Stimulated activated naive B cell treated with anti-CD40 and anti-IgM and Interleukin-4, amounts not matched to agents 10 μg/mL and 1 μg/mL and 100 μg/mL, for 72 hours (primary cell): ENCODE measurements at regions not wholly inside any gene's neighbourhood (a gene's known extent, or its start where the extent isn't known, plus 50 kb on each side); places are given as distances from the start of the nearest gene placed in this dataset.

Source experiments
- ATAC-seq, 2 donors: fragments of 150-1000 bp; cut with Tn5 transposase; replicated peaks; 2 replicates each; pipeline ENCODE4 v1.10.0; 2021; ENCODE audit warnings: moderate library complexity in 1 of 2
- DNase-seq: peaks from one replicate; pipeline ENCODE4 v3.0.0; 2021
- H3K27ac Mint-ChIP-seq: one replicate; pipeline ENCODE4 v1.8.0; 2022; ENCODE audit warnings: mild to moderate bottlenecking, mixed read lengths
- H3K27me3 Mint-ChIP-seq, 2 donors: one replicate each; pipeline ENCODE4 v1.8.0; 2022; ENCODE audit warnings: mixed read lengths in 2 of 2
- H3K36me3 Mint-ChIP-seq, 2 donors: one replicate each; pipeline ENCODE4 v1.8.0; 2022; ENCODE audit warnings: mixed read lengths in 2 of 2, mild to moderate bottlenecking in 1 of 2
- H3K4me1 Mint-ChIP-seq, 2 donors: one replicate each; pipeline ENCODE4 v1.8.0; 2022; ENCODE audit warnings: mixed read lengths in 2 of 2, mild to moderate bottlenecking in 1 of 2
- H3K4me3 Mint-ChIP-seq, 2 donors: one replicate each; pipeline ENCODE4 v1.8.0; 2022; ENCODE audit warnings: mild to moderate bottlenecking in 2 of 2, mixed read lengths in 2 of 2, moderate library complexity in 1 of 2
- H3K9me3 Mint-ChIP-seq, 2 donors: one replicate each; pipeline ENCODE4 v1.8.0; 2022; ENCODE audit warnings: mixed read lengths in 2 of 2, mild to moderate bottlenecking in 1 of 2

DNA sequence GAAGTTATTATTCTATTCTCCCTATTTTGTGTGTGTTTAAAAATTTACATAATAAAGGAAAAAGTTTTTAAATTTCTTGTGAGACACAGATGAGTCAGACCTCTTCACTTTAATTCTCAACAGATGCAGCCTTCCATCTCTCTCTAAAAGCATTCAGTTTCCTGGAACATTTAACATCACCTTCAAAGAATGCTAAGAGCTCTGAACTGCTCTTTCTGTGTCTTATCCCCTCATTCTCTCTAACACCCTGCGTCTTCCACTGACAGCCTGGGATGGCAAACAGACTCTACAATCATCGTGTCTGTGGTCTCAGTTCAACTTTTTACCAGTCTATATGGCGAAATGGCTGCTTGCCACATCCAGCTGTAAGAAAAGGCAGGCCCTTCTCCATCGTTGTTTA lies 173.0 kb downstream of the HINT1 start:
- Mint-ChIP-seq H3K36me3 (no peaks in the 10 kb centered on the region), H3K4me3 (no peak overlapping the region), H3K27ac (no peak overlapping the region), H3K9me3 (no peaks in the 10 kb centered on the region), H3K4me1 (no peaks in the 10 kb centered on the region), H3K27me3 (peaks cover 4% of the 10 kb centered on the region in 2 donors)
- DNase-seq (no peak), ATAC-seq (no peak)

DNA sequence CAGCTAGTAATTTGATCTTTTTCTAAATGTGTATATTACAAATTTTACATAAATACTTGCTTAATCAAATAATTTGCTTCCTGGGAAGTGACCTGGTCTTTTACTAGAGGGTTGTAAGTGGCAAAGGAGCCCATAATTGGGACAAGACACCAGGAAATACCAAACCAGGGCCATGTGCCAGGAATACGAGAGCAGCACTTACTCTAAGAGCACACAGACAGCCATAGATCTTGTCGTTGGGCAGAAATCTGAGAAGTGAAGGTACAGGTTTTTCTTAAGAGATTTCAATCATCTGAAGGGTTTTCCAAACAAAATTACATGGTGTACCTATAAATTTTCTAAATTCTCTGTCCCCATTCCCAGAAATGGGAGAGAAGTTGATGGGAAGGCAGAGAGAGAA lies 179.3 kb downstream of the HINT1 start:
- H3K27me3 Mint-ChIP-seq, result peaks cover 0 to 3% of the 10 kb centered on the region in 2 donors
- DNase-seq (no peak), ATAC-seq (no peak)
- no peak overlapping the region for H3K27ac Mint-ChIP-seq
- H3K36me3 Mint-ChIP-seq, result no peaks in the 10 kb centered on the region
- H3K4me1 Mint-ChIP-seq, result no peaks in the 10 kb centered on the region
- no peaks in the 10 kb centered on the region for H3K9me3 Mint-ChIP-seq
- no peak overlapping the region for H3K4me3 Mint-ChIP-seq

DNA sequence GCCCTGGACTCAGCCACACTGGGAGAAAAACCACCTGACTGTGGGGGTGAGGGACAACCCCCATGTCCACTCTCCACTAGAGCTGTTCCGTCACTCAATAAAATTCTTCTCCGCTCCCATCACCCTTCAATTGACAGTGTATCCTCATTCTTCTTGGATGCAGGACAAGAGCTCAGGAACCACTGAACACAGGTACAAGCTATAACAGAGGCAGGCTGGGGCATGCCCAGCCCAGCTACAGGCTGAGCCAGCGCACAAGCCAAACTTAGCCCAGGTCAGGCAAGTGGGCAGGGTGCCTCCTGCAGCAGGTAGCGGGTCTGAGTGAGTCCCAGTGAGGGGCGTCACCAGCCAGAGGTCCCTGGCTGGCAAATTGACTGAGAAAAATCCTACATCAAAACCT lies 183.4 kb downstream of the HINT1 start:
- ATAC-seq, result no peak
- H3K27me3 Mint-ChIP-seq, result peaks cover 9 to 10% of the 10 kb centered on the region in 2 donors
- H3K9me3 Mint-ChIP-seq, result peaks cover 6 to 8% of the 10 kb centered on the region in 2 donors
- no peaks in the 10 kb centered on the region for H3K4me1 Mint-ChIP-seq
- H3K4me3 Mint-ChIP-seq, result no peak overlapping the region
- no peaks in the 10 kb centered on the region for H3K36me3 Mint-ChIP-seq
- no peak overlapping the region for H3K27ac Mint-ChIP-seq
- DNase-seq, result no peak

DNA sequence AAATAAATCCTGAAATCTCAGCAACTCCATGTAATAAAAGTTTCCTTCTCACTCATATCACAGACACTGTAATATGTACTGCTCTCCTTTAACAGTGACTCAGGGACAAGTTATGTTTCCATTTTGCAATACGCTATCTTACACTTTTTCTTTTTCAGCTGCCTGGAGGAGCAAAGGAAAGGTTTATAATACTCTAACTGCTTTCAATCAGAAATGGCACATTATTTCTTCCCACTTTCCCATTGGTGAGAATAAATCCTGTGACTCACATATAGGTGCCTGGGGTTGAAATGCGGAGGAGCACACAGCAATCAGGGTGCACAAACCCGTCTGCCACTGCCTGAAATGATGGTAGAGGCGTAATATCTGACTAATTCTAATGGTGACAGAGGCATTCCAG lies 186.6 kb downstream of the HINT1 start:
- Mint-ChIP-seq H3K4me1 (no peaks in the 10 kb centered on the region), H3K9me3 (peaks cover 6 to 8% of the 10 kb centered on the region in 2 donors), H3K27me3 (peaks cover 9 to 16% of the 10 kb centered on the region in 2 donors), H3K4me3 (no peak overlapping the region), H3K36me3 (no peaks in the 10 kb centered on the region), H3K27ac (no peak overlapping the region)
- no peak for ATAC-seq
- DNase-seq, result no peak

DNA sequence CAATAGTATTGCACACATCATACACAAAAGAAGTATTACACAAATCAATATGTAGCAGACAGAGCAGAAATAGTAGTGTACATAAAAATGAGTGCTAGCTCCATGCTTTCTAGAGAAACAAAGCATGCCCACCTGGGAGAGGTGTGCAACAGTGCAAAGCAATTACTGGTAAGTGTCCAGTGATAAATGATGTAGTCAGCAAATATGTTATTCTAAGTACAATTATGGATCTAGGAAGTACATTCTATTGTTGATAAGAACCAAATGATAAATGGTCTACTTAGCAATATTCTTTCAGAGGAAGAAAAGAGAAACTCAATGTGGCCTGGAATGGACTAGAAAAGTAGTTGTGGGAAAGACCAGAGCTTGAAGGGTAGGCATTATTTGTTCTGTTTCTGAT lies 188.6 kb downstream of the HINT1 start:
- Mint-ChIP-seq H3K27me3 (peaks cover 13 to 16% of the 10 kb centered on the region in 2 donors), H3K4me3 (no peak overlapping the region), H3K36me3 (no peaks in the 10 kb centered on the region), H3K9me3 (peaks cover 6 to 8% of the 10 kb centered on the region in 2 donors), H3K27ac (no peak overlapping the region), H3K4me1 (no peaks in the 10 kb centered on the region)
- ATAC-seq, result no peak
- DNase-seq, result no peak

DNA sequence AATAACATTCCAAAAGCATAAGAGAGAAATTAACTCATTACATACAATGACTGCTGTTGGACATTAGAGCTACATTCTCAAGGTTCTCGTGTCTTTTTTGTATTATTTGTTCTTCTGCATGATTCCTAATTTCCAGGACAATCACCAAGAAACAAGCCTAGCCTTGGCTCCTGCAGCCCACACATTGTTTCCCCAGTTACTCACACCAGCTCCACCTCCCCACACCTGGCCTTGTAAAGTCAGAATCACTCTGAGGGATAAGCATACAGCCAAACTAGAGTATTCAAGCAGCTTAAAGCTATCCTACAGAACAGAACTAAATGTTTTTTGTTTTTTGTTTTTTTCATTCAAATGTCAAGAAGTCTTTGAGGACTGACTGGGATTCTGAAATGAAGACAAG lies 189.2 kb downstream of the HINT1 start:
- Mint-ChIP-seq H3K4me1 (no peaks in the 10 kb centered on the region), H3K4me3 (no peak overlapping the region), H3K27me3 (peaks cover 10 to 16% of the 10 kb centered on the region in 2 donors)

DNA sequence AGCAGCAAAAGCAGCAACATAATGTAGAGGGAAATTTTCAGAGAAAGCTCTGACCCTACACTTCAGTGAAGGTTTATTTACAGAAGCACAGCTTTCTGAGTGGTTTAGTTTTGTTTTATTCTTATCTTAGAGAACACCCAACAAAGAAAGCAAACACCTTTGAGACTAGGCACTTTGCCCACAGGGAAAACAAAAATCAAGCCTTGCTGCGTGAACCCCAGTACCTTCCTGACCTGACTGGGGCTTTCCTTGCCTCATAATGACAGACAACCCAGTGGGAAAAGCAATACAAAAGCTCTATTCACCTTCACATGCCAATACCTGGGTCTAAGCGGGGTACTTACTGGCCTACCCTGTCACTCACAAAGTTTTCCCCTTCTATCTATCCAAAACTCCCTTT lies 189.8 kb downstream of the HINT1 start:
- no peaks in the 10 kb centered on the region for H3K4me1 Mint-ChIP-seq
- no peaks in the 10 kb centered on the region for H3K36me3 Mint-ChIP-seq
- H3K9me3 Mint-ChIP-seq, result peaks cover 10 to 14% of the 10 kb centered on the region in 2 donors
- ATAC-seq (no peak), DNase-seq (no peak)
- no peak overlapping the region for H3K4me3 Mint-ChIP-seq
- H3K27me3 Mint-ChIP-seq, result peaks cover 9 to 16% of the 10 kb centered on the region in 2 donors
- no peak overlapping the region for H3K27ac Mint-ChIP-seq

More for the DNA sequence above, 189.2 kb downstream of the HINT1 start:
- no peak for DNase-seq
- no peaks in the 10 kb centered on the region for H3K36me3 Mint-ChIP-seq
- H3K27ac Mint-ChIP-seq, result no peak overlapping the region
- ATAC-seq, result no peak
- peaks cover 10 to 14% of the 10 kb centered on the region in 2 donors for H3K9me3 Mint-ChIP-seq

DNA sequence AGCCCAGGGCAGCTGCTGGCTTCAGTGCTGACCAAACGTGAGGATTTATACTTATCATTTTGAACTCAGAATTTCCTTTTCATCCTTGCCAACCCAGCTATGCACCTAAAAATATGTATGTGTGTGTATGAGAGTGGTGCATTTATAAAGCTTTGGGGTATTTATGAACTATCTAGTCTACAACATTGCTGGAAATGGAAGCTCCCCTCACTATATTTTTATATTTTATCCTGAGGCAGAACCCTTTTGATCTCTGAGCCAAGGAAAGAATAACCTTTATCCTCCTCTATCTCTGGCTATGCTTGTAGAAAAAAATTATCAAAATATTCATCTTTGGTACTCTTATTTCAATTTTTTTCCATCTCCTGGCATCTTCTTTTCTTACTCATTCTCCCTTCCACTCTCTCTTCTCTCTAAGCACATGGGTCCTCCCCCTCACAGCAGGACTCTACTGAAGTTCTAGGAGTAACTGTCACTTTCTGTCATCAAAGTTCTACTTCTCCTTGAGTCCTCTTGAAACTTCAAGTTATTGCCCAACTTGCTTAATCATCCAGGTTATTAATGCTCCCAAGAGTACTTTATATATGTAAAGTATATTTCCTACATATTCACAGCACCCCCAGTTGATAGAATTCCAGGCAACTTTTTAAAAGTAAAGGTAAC lies 190.9 kb downstream of the HINT1 start:
- no peak for ATAC-seq
- Mint-ChIP-seq H3K27ac (no peak overlapping the region), H3K4me3 (no peak overlapping the region), H3K27me3 (peaks cover 6 to 7% of the 10 kb centered on the region in 2 donors), H3K36me3 (no peaks in the 10 kb centered on the region), H3K9me3 (peaks cover 4 to 8% of the 10 kb centered on the region in 2 donors), H3K4me1 (no peaks in the 10 kb centered on the region)
- no peak for DNase-seq

DNA sequence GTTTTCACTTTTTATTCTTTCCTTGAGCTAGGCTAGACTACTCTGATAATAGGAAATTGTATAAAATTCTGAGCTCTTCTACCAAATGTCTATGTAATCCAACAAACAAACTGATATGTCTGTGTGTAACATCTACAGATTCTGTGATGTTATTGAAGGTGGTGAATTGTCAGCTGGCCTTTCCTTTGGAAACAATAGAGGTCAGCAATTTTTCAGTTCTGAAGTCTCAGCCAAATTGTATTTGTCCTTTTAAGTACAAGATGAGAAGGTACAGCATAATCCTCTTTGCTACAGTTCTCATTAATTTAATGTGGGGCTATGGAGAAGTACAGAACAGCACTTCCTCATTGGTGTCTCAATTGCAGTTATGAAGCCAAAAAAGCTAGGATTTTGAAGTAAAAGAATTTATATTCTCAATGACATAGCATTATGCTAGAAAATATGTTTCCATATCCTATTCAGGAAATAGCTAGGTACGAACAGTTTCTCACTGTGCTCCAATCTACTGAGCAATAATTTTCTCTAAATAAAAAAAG lies 198.0 kb downstream of the HINT1 start:
- Mint-ChIP-seq H3K9me3 (peaks cover 10 to 11% of the 10 kb centered on the region in 2 donors), H3K27ac (no peak overlapping the region), H3K36me3 (no peaks in the 10 kb centered on the region), H3K27me3 (peaks cover 0 to 3% of the 10 kb centered on the region in 2 donors), H3K4me1 (no peaks in the 10 kb centered on the region), H3K4me3 (no peak overlapping the region)
- ATAC-seq (no peak), DNase-seq (no peak)

DNA sequence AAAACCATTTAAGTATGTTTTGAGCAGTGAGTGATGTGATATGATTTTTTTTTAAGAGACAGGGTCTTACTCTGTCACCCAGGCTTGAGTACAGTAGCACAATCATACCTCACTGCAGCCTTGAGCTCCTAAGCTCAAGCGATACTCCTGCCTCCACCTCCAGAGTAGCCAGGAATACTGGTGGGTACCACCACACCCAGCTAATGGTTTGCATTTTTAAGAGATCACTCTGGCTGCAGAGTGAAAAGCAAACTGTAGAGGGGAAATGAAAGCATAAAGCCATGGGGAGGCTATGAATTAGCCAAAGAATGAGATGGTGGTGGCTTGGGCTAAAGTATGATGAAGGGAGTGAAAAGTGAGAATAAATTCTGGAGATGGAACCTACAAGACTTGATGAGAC lies 199.1 kb downstream of the HINT1 start:
- DNase-seq (no peak), ATAC-seq (no peak)
- Mint-ChIP-seq H3K27me3 (peaks cover 0 to 3% of the 10 kb centered on the region in 2 donors), H3K4me3 (no peak overlapping the region), H3K36me3 (no peaks in the 10 kb centered on the region), H3K27ac (no peak overlapping the region), H3K4me1 (no peaks in the 10 kb centered on the region), H3K9me3 (peaks cover 7 to 8% of the 10 kb centered on the region in 2 donors)

DNA sequence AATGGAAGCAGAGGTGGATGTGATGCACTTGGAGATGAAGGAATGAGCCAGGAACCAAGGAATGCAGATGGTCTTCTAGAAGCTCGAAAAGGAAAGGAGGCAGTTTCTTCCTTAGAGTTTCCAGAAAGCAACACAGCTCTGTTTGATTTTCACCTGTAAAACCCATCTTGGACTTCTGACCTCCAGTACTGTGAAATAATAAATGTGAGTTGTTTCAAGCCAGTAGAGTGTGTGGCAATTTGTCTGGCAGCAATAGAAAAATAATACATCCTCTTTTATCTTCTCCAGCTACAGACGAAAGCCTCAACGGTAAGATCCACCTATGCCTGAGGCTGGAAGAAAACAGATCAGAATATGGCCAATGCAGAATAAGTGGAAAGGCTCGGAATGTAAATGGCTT lies 199.7 kb downstream of the HINT1 start:
- DNase-seq (no peak), ATAC-seq (no peak)
- Mint-ChIP-seq H3K27me3 (peaks cover 0 to 3% of the 10 kb centered on the region in 2 donors), H3K27ac (no peak overlapping the region), H3K4me3 (no peak overlapping the region), H3K9me3 (peaks cover 7 to 11% of the 10 kb centered on the region in 2 donors), H3K36me3 (no peaks in the 10 kb centered on the region), H3K4me1 (no peaks in the 10 kb centered on the region)

DNA sequence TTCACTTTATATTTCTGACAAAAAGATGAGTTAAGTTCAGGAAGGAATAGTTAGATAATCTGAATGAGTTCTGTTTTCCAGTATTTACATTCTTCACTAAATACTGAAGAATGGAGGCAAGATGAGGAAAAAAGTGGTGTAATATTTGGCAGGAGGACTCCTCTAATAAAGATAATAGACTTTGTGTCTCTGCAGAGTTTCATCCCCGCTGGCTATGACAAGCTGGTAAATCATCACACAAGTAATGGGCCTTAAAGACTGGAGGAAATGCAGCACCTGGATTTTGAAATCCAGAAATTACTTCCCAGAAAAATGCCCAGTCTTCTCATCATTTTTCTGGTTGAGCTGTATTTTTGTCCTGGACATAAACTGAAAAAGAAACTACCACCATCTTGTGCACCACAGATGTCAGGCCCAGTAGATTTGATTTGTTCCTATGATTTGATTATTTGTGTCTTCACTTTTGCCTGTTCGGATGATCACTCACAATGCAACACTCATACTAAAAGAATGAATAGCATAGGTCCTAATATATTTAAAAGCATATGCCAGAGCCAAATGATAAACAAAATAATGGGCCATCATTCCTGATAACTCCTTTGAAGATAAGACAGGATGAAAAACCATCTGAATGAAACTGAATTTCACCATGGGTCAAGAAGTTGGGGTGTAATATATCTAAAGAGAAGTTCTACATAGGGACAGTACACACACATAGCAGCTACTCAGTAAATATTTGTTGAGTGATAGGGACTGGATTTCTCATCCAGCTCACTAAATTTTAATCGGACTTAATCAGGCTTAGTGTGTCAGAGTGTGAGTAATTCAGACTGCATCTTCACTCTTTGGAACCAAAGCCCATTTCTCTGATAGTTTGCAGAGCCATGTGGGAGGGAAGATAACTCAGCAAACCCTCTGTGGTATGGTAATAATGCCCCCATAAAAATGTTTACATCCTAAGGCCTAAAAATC lies 200.5 kb downstream of the HINT1 start:
- Mint-ChIP-seq H3K27me3 (peaks cover 0 to 3% of the 10 kb centered on the region in 2 donors), H3K9me3 (peaks cover 7 to 11% of the 10 kb centered on the region in 2 donors), H3K27ac (no peak overlapping the region), H3K36me3 (no peaks in the 10 kb centered on the region), H3K4me3 (no peak overlapping the region), H3K4me1 (no peaks in the 10 kb centered on the region)
- DNase-seq, result no peak
- ATAC-seq, result no peak

DNA sequence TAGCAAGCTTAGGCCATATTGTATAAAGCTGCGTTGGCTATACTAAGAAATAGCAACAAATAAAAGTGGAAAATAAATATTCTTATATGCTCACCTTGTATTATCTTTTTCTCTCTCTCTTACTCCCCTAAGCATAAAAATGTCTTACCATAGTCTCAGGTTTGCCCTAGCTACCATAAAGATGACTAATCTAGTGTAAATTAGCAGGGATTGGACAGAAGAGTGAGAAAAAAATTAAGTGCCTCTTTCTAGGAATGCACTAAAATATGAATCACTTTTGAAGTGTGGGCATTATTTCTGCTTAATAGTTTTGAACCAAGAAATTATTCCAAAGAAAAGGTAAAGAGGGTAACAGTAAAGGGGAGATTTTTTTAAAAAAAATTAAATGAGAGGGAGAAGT lies 201.3 kb downstream of the HINT1 start:
- no peak overlapping the region for H3K27ac Mint-ChIP-seq

DNA sequence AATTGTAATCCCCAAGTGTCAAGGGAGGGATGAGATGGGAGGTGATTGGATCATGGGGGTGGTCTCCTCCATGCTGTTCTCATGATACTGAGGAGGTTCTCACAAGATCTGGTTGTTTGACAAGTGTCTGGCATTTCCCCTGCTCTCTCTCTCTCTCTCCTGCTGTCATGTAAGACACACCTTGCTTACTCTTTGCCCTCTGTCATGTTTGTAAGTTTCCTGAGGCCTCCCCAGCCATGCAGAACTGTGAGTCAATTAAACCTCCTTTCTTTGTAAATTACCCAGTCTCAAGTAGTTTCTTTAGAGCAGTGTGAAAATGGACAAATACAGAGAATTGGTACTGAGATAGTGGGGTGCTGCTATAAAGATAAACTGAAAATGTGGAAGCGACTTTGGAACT lies 207.9 kb downstream of the HINT1 start:
- no peaks in the 10 kb centered on the region for H3K4me1 Mint-ChIP-seq
- no peak for DNase-seq

More for the DNA sequence above, 201.3 kb downstream of the HINT1 start:
- Mint-ChIP-seq H3K4me3 (no peak overlapping the region), H3K9me3 (peaks cover 7 to 11% of the 10 kb centered on the region in 2 donors), H3K4me1 (no peaks in the 10 kb centered on the region), H3K36me3 (no peaks in the 10 kb centered on the region), H3K27me3 (peaks cover 0 to 3% of the 10 kb centered on the region in 2 donors)
- DNase-seq (no peak), ATAC-seq (no peak)

More for the DNA sequence above, 207.9 kb downstream of the HINT1 start:
- Mint-ChIP-seq H3K36me3 (no peaks in the 10 kb centered on the region), H3K9me3 (peaks cover 7 to 9% of the 10 kb centered on the region in 2 donors), H3K27me3 (no peaks in the 10 kb centered on the region), H3K27ac (no peak overlapping the region), H3K4me3 (no peak overlapping the region)
- no peak for ATAC-seq
